ENCODE measurements at regions not wholly inside any gene's neighbourhood (a gene's known extent, or its start where the extent isn't known, plus 50 kb on each side); places are given as distances from the start of the nearest gene placed in this dataset.

DNA sequence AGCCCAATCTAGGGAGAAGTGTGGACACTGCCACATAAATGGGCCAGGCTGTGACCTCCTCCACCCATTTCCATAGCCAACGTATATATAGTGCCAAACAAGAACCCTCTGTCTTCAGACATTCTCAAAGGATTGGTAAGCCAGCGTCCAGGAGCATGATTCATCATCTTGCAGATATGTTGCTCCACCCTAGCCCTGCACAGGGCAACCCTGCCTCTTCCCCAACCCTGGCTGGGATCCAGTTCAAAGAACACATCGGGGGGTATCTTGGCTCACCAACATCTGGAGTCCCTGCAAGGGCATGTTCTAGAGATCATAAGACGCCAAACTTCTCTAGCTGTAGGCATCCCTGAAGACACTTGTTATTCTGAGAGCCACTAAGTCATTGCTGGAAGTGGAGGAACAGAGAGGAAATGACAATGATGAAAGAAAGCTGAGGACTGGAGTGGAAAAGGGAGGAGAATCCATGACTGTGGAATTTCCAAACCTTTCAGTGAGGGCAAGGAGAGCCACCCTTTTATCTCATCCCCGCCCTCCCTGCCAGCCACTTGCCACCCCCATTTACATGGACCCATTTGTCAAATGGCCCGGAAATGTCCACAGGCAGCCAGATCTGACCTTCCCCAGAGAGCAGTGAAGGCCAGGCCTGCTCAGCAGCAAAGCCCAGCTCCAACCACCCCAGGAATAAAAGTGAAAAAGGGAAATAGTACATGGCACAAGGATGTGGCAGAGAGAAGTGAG is 144.1 kb upstream of the CTTNBP2NL start:
- 0 out of 2 replicates have a peak, but pooled peaks cover 3% of the 10 kb centered on the region for H3K4me1 ChIP-seq (ENCODE audit: insufficient read depth, low read length)
- H3K36me3 ChIP-seq (ENCODE audit: insufficient read depth, low read depth, low read length) = no peaks in the 10 kb centered on the region
- H3K27ac ChIP-seq (ENCODE audit: low read length) = no peak overlapping the region
- no peak overlapping the region for H3K9ac ChIP-seq (ENCODE audit: low read depth, low read length)
- H3K4me3 ChIP-seq (ENCODE audit: low read length) = no peak overlapping the region
- no peaks in the 10 kb centered on the region for H3K27me3 ChIP-seq (ENCODE audit: insufficient read depth, low read length)
- H3K9me3 ChIP-seq (ENCODE audit: insufficient read depth, low read depth, low read length) = no peaks in the 10 kb centered on the region

DNA sequence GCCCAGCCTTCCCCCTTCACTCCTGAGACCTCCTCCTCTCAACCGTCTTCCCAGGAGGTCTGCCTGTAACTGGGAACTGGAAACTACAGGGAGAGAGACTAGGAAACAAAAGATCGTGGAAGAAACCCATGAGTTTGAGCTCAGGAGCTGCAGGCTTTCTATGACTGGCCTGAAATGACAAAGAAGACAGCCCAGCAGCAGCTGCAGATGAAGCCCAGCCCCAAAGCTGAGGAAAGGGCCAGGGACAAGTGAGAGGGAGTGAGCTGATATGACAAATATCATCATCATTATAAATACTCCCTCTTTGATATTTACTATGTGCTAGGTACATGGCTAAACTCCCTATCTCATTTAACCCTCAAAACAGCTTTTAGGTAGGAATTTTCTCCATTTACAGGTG is 142.6 kb upstream of the CTTNBP2NL start:
- H3K27ac ChIP-seq (ENCODE audit: low read length) = no peak overlapping the region
- no peaks in the 10 kb centered on the region for H3K36me3 ChIP-seq (ENCODE audit: insufficient read depth, low read depth, low read length)
- no peak overlapping the region for H3K4me3 ChIP-seq (ENCODE audit: low read length)
- H3K9ac ChIP-seq (ENCODE audit: low read depth, low read length) = no peak overlapping the region
- 0 out of 2 replicates have a peak, but pooled peaks cover 3% of the 10 kb centered on the region for H3K4me1 ChIP-seq (ENCODE audit: insufficient read depth, low read length)
- no peaks in the 10 kb centered on the region for H3K27me3 ChIP-seq (ENCODE audit: insufficient read depth, low read length)
- no peaks in the 10 kb centered on the region for H3K9me3 ChIP-seq (ENCODE audit: insufficient read depth, low read depth, low read length)

DNA sequence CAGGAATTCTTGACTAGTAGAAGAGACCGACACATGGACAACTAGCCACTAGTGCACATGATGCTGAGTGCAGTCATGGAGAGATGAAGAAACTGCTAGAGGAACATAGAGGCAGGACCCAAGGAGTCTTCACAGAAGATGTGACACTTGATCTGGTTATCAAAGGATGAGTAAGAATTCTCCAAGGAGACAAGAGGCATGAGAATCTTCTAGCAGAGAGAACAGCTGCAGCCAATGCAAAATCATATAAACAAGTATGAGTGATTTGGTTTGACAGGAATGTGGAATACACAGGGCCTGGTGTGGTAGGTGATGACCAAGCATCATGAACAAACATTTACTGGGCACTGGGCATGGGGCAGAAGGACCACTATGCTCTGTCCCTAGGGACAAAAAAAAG is 140.9 kb upstream of the CTTNBP2NL start:
- no peak overlapping the region for H3K27ac ChIP-seq (ENCODE audit: low read length)
- H3K4me1 ChIP-seq (ENCODE audit: insufficient read depth, low read length) = 0 out of 2 replicates have a peak, but pooled peaks cover 3% of the 10 kb centered on the region
- H3K27me3 ChIP-seq (ENCODE audit: insufficient read depth, low read length) = no peaks in the 10 kb centered on the region
- H3K9me3 ChIP-seq (ENCODE audit: insufficient read depth, low read depth, low read length) = no peaks in the 10 kb centered on the region
- no peak overlapping the region for H3K4me3 ChIP-seq (ENCODE audit: low read length)
- no peak overlapping the region for H3K9ac ChIP-seq (ENCODE audit: low read depth, low read length)
- no peaks in the 10 kb centered on the region for H3K36me3 ChIP-seq (ENCODE audit: insufficient read depth, low read depth, low read length)

DNA sequence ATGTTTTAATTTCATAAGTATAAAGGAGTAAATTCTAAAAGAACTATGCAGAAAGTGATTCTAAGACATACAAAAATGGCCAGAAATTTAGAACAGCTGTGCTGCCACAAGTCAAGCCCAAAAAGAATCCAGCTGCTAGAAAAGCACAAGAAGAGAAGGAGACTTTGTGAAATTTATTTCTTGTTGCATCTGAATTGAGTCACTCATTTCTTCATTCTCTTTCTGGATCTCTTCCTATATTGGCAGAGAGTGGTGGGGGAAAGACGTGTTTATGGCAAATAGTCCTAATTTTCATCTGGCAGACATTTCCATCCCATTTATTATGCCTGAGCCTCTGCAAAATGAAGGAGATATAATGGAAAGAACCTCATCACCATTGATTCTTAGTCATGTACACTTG is 139.6 kb upstream of the CTTNBP2NL start:
- Histone ChIP-seq H3K27me3 (ENCODE audit: insufficient read depth, low read length) (no peaks in the 10 kb centered on the region), H3K4me3 (ENCODE audit: low read length) (no peak overlapping the region), H3K27ac (ENCODE audit: low read length) (no peak overlapping the region), H3K9ac (ENCODE audit: low read depth, low read length) (no peak overlapping the region), H3K36me3 (ENCODE audit: insufficient read depth, low read depth, low read length) (no peaks in the 10 kb centered on the region), H3K4me1 (ENCODE audit: insufficient read depth, low read length) (peaks cover 8% of the 10 kb centered on the region; the same call in 1 of the 2 replicates), H3K9me3 (ENCODE audit: insufficient read depth, low read depth, low read length) (no peaks in the 10 kb centered on the region)

DNA sequence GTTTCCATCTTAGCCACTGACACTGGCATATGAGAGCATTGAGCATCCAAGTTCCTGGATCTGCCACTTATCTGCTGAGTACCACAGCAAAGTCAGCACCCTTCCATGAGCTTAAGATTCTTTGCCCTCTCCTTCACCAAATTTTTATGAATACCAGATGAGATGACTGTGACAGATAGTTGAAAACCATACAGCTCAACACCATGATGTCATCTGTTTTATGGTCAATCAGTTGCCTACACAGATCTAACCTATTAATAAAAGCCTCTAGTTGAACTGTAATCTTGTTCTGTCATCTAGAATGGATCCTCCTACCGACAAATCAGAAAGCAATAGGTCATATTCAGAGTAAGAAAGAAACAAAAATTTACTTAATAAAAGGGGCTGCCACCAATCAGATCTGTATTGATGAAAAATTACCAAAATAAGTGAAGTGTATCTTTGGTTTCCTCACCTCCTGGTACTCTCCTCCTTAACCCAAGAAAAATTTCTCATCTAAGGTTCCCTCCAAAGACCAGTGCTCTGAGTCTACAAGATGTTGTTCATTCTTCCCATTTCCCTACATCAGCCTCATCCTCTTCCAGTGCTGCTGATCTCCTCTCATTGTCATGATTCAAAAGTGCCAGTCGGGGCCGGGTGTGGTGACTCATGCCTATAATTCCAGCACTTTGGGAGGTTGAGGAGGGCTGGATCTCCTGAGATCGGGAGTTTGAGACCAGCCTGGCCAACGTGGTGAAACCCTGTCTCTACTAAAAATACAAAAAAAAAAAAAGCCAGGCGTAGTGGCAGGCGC is 138.8 kb upstream of the CTTNBP2NL start:
- H3K4me3 ChIP-seq (ENCODE audit: low read length) = no peak overlapping the region

DNA sequence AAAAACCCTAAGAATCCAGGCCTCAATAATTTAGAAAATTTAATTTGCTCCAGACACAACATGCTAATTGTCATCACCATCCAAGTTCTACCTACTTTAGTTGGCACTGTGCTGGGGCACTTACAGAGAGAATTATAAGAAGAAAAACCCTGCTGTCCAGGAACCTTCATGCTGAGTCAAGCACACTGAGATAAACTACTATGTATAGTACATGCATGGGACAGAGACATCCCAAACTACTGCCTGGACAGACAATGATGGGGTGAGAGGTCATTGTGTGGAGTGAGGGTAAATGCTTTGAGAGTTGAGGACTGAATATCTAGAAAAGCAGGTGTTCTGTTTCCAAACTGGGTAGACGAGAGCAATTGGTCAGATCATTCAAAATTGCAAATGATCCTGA is 135.3 kb upstream of the CTTNBP2NL start:
- no peaks in the 10 kb centered on the region for H3K36me3 ChIP-seq (ENCODE audit: insufficient read depth, low read depth, low read length)
- peaks cover 5% of the 10 kb centered on the region; the same call in 1 of the 2 replicates for H3K4me1 ChIP-seq (ENCODE audit: insufficient read depth, low read length)
- no peak overlapping the region for H3K9ac ChIP-seq (ENCODE audit: low read depth, low read length)
- H3K27me3 ChIP-seq (ENCODE audit: insufficient read depth, low read length) = no peaks in the 10 kb centered on the region
- no peak overlapping the region for H3K4me3 ChIP-seq (ENCODE audit: low read length)
- no peaks in the 10 kb centered on the region for H3K9me3 ChIP-seq (ENCODE audit: insufficient read depth, low read depth, low read length)
- H3K27ac ChIP-seq (ENCODE audit: low read length) = no peak overlapping the region

More for the DNA sequence above, 138.8 kb upstream of the CTTNBP2NL start:
- Histone ChIP-seq H3K36me3 (ENCODE audit: insufficient read depth, low read depth, low read length) (no peaks in the 10 kb centered on the region), H3K9ac (ENCODE audit: low read depth, low read length) (no peak overlapping the region), H3K27ac (ENCODE audit: low read length) (no peak overlapping the region), H3K27me3 (ENCODE audit: insufficient read depth, low read length) (no peaks in the 10 kb centered on the region), H3K9me3 (ENCODE audit: insufficient read depth, low read depth, low read length) (no peaks in the 10 kb centered on the region), H3K4me1 (ENCODE audit: insufficient read depth, low read length) (peaks cover 8% of the 10 kb centered on the region; the same call in 1 of the 2 replicates)

DNA sequence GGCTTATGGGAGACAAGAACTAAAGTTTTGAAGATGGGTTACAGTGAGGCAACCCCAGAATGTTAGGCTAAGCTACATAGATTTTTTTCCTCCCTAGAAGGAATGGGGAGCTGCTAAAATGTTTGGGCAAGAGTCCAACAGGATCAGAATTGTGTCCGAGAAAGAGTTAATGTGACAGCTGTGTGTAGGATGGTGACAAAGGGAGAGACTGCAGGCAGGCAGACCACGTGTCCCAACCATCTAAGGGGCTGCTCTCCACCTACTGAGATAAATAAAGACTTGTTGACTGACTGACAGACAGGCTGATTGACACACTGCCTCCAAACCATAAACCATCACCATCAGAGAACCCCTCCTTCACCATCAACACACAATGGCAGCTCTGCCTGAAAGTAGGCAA is 133.7 kb upstream of the CTTNBP2NL start:
- H3K36me3 ChIP-seq (ENCODE audit: insufficient read depth, low read depth, low read length) = no peaks in the 10 kb centered on the region

DNA sequence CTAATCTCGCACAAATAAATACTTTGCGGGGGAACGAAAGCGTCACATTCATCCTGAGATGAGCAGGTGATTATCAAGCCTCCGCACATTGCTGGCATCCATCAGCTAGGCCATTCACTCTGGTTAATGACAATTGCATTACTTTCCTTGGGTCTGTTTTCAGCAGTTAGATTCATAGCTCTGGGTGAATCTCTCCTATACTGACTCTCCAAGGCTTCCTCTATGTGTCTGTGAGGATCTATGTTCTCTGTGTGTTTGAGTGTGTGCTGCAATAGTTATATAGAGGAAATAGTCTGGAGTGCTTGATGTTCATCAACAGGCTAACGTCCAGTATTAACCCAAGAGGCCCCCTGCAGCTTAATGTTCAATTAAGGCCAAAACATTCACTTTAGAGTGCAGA is 133.0 kb upstream of the CTTNBP2NL start:
- Histone ChIP-seq H3K4me1 (ENCODE audit: insufficient read depth, low read length) (peaks cover 5% of the 10 kb centered on the region; the same call in 1 of the 2 replicates), H3K9ac (ENCODE audit: low read depth, low read length) (no peak overlapping the region), H3K36me3 (ENCODE audit: insufficient read depth, low read depth, low read length) (no peaks in the 10 kb centered on the region)

More for the DNA sequence above, 133.7 kb upstream of the CTTNBP2NL start:
- H3K9me3 ChIP-seq (ENCODE audit: insufficient read depth, low read depth, low read length) = no peaks in the 10 kb centered on the region
- H3K4me1 ChIP-seq (ENCODE audit: insufficient read depth, low read length) = peaks cover 5% of the 10 kb centered on the region; the same call in 1 of the 2 replicates
- no peak overlapping the region for H3K9ac ChIP-seq (ENCODE audit: low read depth, low read length)
- no peak overlapping the region for H3K4me3 ChIP-seq (ENCODE audit: low read length)
- no peaks in the 10 kb centered on the region for H3K27me3 ChIP-seq (ENCODE audit: insufficient read depth, low read length)
- no peak overlapping the region for H3K27ac ChIP-seq (ENCODE audit: low read length)

DNA sequence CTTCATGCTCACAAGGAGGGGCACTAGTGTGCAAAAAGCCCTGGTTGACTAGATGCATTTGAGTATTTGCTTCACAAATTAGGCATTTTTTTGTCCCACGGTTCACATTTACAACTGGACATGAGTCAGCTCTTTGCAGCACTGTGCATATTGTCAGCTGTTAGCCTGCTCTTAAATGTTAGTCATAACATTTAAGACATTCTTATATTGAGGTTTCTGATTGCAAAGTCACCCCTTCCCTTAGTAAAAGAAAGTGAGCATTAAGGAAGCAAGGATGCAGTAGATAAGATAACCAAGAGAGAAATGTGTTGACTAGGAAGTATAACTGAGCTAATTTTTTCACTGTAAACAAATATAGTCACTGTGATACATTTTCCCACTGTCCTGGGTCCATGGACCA is 132.6 kb upstream of the CTTNBP2NL start:
- H3K4me3 ChIP-seq (ENCODE audit: low read length) = no peak overlapping the region
- no peaks in the 10 kb centered on the region for H3K9me3 ChIP-seq (ENCODE audit: insufficient read depth, low read depth, low read length)
- no peak overlapping the region for H3K9ac ChIP-seq (ENCODE audit: low read depth, low read length)
- H3K27ac ChIP-seq (ENCODE audit: low read length) = no peak overlapping the region
- peaks cover 5% of the 10 kb centered on the region; the same call in 1 of the 2 replicates for H3K4me1 ChIP-seq (ENCODE audit: insufficient read depth, low read length)
- no peaks in the 10 kb centered on the region for H3K27me3 ChIP-seq (ENCODE audit: insufficient read depth, low read length)
- no peaks in the 10 kb centered on the region for H3K36me3 ChIP-seq (ENCODE audit: insufficient read depth, low read depth, low read length)

More for the DNA sequence above, 133.0 kb upstream of the CTTNBP2NL start:
- Histone ChIP-seq H3K27ac (ENCODE audit: low read length) (no peak overlapping the region), H3K4me3 (ENCODE audit: low read length) (no peak overlapping the region), H3K27me3 (ENCODE audit: insufficient read depth, low read length) (no peaks in the 10 kb centered on the region), H3K9me3 (ENCODE audit: insufficient read depth, low read depth, low read length) (no peaks in the 10 kb centered on the region)

DNA sequence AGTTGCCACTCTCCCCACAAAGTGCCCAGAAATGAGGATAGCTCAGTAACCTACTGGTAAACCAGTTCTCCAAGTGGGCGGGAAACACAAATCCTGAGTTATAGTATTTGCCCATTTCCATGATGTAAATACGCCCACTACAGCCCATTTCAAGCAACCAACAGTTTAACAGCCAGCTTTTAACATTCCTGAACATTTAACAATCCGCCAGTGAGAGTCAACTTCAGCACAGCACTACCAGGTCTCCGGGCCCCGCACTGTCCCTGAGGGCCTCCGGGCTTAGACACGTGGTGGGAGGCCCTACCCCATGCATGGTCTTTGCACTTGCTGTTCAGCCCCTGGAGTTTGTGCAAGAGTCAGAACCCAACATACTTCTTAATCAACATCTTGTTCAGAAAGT is 132.0 kb upstream of the CTTNBP2NL start:
- Histone ChIP-seq H3K4me3 (ENCODE audit: low read length) (no peak overlapping the region), H3K9ac (ENCODE audit: low read depth, low read length) (no peak overlapping the region), H3K4me1 (ENCODE audit: insufficient read depth, low read length) (peaks cover 5% of the 10 kb centered on the region; the same call in 1 of the 2 replicates), H3K36me3 (ENCODE audit: insufficient read depth, low read depth, low read length) (no peaks in the 10 kb centered on the region), H3K27ac (ENCODE audit: low read length) (no peak overlapping the region), H3K27me3 (ENCODE audit: insufficient read depth, low read length) (no peaks in the 10 kb centered on the region), H3K9me3 (ENCODE audit: insufficient read depth, low read depth, low read length) (no peaks in the 10 kb centered on the region)

DNA sequence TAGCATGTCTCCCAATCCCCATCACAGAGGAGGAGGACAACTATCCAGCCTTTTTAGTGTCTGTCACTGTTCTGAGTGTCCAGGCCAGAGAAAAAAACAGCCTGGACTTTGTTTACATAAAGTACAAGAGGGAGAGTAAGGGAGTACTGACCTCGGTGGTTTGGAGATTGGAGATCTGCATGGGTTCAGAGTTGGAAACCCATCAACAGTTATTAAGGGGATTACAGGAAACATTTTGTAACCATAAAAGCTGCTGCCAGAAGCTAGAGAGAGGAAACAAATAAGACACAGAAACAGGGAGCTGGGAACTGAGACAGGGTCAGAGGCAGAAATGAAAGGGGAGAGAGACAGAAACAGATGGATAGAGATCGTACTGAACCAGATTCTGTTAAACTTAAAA is 131.5 kb upstream of the CTTNBP2NL start:
- H3K27ac ChIP-seq (ENCODE audit: low read length) = no peak overlapping the region
- H3K9ac ChIP-seq (ENCODE audit: low read depth, low read length) = no peak overlapping the region
- no peaks in the 10 kb centered on the region for H3K27me3 ChIP-seq (ENCODE audit: insufficient read depth, low read length)
- H3K9me3 ChIP-seq (ENCODE audit: insufficient read depth, low read depth, low read length) = no peaks in the 10 kb centered on the region
- H3K4me1 ChIP-seq (ENCODE audit: insufficient read depth, low read length) = peaks cover 5% of the 10 kb centered on the region; the same call in 1 of the 2 replicates
- H3K36me3 ChIP-seq (ENCODE audit: insufficient read depth, low read depth, low read length) = no peaks in the 10 kb centered on the region
- H3K4me3 ChIP-seq (ENCODE audit: low read length) = no peak overlapping the region

DNA sequence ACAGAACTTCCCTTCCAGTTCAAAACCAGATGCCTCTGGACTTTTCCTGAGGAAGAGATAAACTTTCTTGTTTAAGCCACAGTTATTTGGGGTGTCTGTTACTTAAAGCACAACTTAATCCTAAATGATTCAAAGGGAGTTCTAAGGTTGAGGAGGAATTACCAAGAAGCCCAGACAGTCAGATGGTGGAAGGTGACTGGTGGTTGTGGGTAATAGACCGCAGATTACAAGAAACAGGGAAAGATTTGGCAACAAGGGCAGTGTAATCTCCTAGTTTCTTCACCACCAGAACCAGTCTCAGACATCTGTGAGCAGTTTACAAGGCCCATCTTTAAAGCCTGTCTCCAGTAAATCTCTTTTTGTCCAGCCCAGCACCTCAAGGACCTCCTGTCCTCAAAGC is 130.1 kb upstream of the CTTNBP2NL start:
- Histone ChIP-seq H3K36me3 (ENCODE audit: insufficient read depth, low read depth, low read length) (no peaks in the 10 kb centered on the region), H3K4me3 (ENCODE audit: low read length) (no peak overlapping the region), H3K4me1 (ENCODE audit: insufficient read depth, low read length) (no peaks in the 10 kb centered on the region), H3K9me3 (ENCODE audit: insufficient read depth, low read depth, low read length) (no peaks in the 10 kb centered on the region), H3K27ac (ENCODE audit: low read length) (no peak overlapping the region), H3K9ac (ENCODE audit: low read depth, low read length) (no peak overlapping the region), H3K27me3 (ENCODE audit: insufficient read depth, low read length) (no peaks in the 10 kb centered on the region)

Data from iPS-20b (cell line).